ENCODE measurements at regions not wholly inside any gene's neighbourhood (a gene's known extent, or its start where the extent isn't known, plus 50 kb on each side); places are given as distances from the start of the nearest gene placed in this dataset.

GRCh38 chr5:7010591-7010990 lies 297.4 kb downstream of the TENT4A start:
- no peaks in the 10 kb centered on the region for H3K79me2 ChIP-seq (ENCODE audit: control insufficient read depth in 1 of 2, insufficient read depth in 2 of 2, low read length in 2 of 2)
- no peaks in the 10 kb centered on the region for H3K36me3 ChIP-seq (ENCODE audit: control insufficient read depth in 2 of 4, insufficient read depth in 4 of 4, low read length in 3 of 4)
- H2BK15ac ChIP-seq (ENCODE audit: low read length): no peak overlapping the region
- 73% methylated on average over 6 of the region's 6 CpGs; no CpG with 5 or more reads in 1 of the 2 experiments for WGBS, 2 experiments (ENCODE audit: extremely low coverage in 1 of 2, insufficient coverage in 1 of 2, insufficient read length in 1 of 2, insufficient replicate concordance in 2 of 2, low coverage in 1 of 2, low lambda C conversion rate in 2 of 2, missing lambda C conversion rate in 1 of 2)
- TF ChIP-seq SP2 (IDR thresholded peaks at IDR 0.05; ENCODE audit: low read length) (no peak), BRCA1 (IDR thresholded peaks at IDR 0.05; ENCODE audit: low read depth, low read length) (no peak), ZNF274 (IDR thresholded peaks at IDR 0.05; ENCODE audit: borderline replicate concordance, extremely low read depth, low read length) (no peak), TAF7 (optimal IDR thresholded peaks at IDR 0.05; ENCODE audit: borderline replicate concordance, low read depth, low read length) (no peak), EZH2 (IDR thresholded peaks at IDR 0.05; ENCODE audit: low read depth, low read length, severe bottlenecking) (no peak), CTBP2 (IDR thresholded peaks at IDR 0.05; ENCODE audit: borderline replicate concordance, insufficient read depth, insufficient read length, low read length) (no peak), JUND (IDR thresholded peaks at IDR 0.05; ENCODE audit: low read length) (no peak), SRF (IDR thresholded peaks at IDR 0.05; ENCODE audit: low read depth, low read length) (no peak), SIRT6 (IDR thresholded peaks at IDR 0.05; ENCODE audit: low read length) (no peak), BACH1 (IDR thresholded peaks at IDR 0.05; ENCODE audit: low read length) (no peak), SIX5 (IDR thresholded peaks at IDR 0.05; ENCODE audit: low read depth, low read length) (no peak)
- H3K27me3 ChIP-seq (replicated peaks in 1 of 4; ENCODE audit: control insufficient read depth in 3 of 4, extremely low read depth in 1 of 4, insufficient read depth in 3 of 4, low read length in 3 of 4): peaks cover 0 to 1% (median 0%) of the 10 kb centered on the region in 4 experiments; a peak in 1 of 7 replicates
- no peak overlapping the region for H3K14ac ChIP-seq (ENCODE audit: insufficient read length)
- ChIA-PET POLR2A (ENCODE audit: partially characterized antibody) (no interaction called here), CTCF (ENCODE audit: partially characterized antibody) (interaction anchor here (2.6 kb wide), 1 partner anchor 190 kb away, joined by 6 read pairs; no protein-coding TSS in a partner anchor)
- H3K9ac ChIP-seq (replicated peaks in 1 of 4; ENCODE audit: extremely low read depth in 1 of 4, low read depth in 3 of 4, low read length in 3 of 4): no peak overlapping the region
- H3K4me2 ChIP-seq (ENCODE audit: insufficient read depth in 1 of 2, low read depth in 2 of 2, low read length in 2 of 2): no peak overlapping the region
- H3K27ac ChIP-seq (ENCODE audit: low read depth, low read length): no peak overlapping the region
- no peaks in the 10 kb centered on the region for H3K23me2 ChIP-seq (ENCODE audit: low read depth, low read length)
- no peak overlapping the region for H2AFZ ChIP-seq (ENCODE audit: low read length)
- no peak overlapping the region for H2BK20ac ChIP-seq (ENCODE audit: low read length)
- no peak overlapping the region for H2BK5ac ChIP-seq (ENCODE audit: low read depth, low read length)
- H4K8ac ChIP-seq (ENCODE audit: extremely low read depth, insufficient read depth, low read length): no peak overlapping the region
- H4K20me1 ChIP-seq (replicated peaks in 1 of 2; ENCODE audit: control insufficient read depth in 1 of 2, insufficient read depth in 2 of 2, low read length in 2 of 2): no peaks in the 10 kb centered on the region
- H3K4me3 ChIP-seq (ENCODE audit: extremely low read depth in 1 of 4, insufficient read depth in 2 of 4, low read depth in 3 of 4, low read length in 4 of 4): no peak overlapping the region
- DNase-seq (ENCODE audit: low read depth in 1 of 2, low spot score in 2 of 2): no peak
- no peak overlapping the region for H3K23ac ChIP-seq (ENCODE audit: insufficient read length)
- H2AK5ac ChIP-seq (ENCODE audit: low read depth, low read length): no peak overlapping the region
- H3K56ac ChIP-seq (replicated peaks; ENCODE audit: insufficient read length, low read depth, low read length): no peak overlapping the region
- no peak for FAIRE-seq
- no peak overlapping the region for H3K4ac ChIP-seq (replicated peaks; ENCODE audit: insufficient read length, low read depth, low read length)
- no peak overlapping the region for H2BK120ac ChIP-seq (replicated peaks; ENCODE audit: low read depth, low read length)
- H3K4me1 ChIP-seq (replicated peaks in 1 of 4; ENCODE audit: control insufficient read depth in 3 of 4, insufficient read depth in 4 of 4, low read length in 3 of 4): no peaks in the 10 kb centered on the region
- no peak overlapping the region for H2BK12ac ChIP-seq (ENCODE audit: low read depth, low read length)
- no peaks in the 10 kb centered on the region for H3K79me1 ChIP-seq (ENCODE audit: low read depth, low read length)
- no peak overlapping the region for H3K18ac ChIP-seq (ENCODE audit: extremely low read depth, low read length)
- H3K9me3 ChIP-seq (ENCODE audit: insufficient read depth in 2 of 2, low read depth in 1 of 2, low read length in 1 of 2): no peaks in the 10 kb centered on the region
- no peak overlapping the region for H4K91ac ChIP-seq (replicated peaks; ENCODE audit: insufficient read length, low read length)
- no peak overlapping the region for H4K5ac ChIP-seq (ENCODE audit: insufficient read length, low read depth, low read length)

Data from H1 (cell line).